Panc1 (cell line): ENCODE measurements at regions not wholly inside any gene's neighbourhood (a gene's known extent, or its start where the extent isn't known, plus 50 kb on each side); places are given as distances from the start of the nearest gene placed in this dataset.

Experiments
- ATAC-seq: fragments of 200-7000 bp; cut with Tn5 transposase; 2 replicates; pipeline ENCODE4 v1.9.1; 2020; ENCODE audit warnings: mild to moderate bottlenecking, moderate library complexity
- BruUV-seq: library from RNA; stranded (reverse); fragments of 400-500 nt; replicated peaks from 2 replicates; lab custom pipeline; 2021; lab: Mats Ljungman, UMichigan
- CTCF ChIA-PET: fragments of 300-600 bp; sonication (Branson Sonifier 250); formaldehyde crosslinking; loops from one replicate; lab custom pipeline; 2022; ENCODE audit warnings: antibody characterized with exemption; lab: Charles Lee
- POLR2A ChIA-PET: fragments of 300-600 bp; sonication (Branson Sonifier 250); formaldehyde crosslinking; loops from one replicate; lab custom pipeline; 2022; ENCODE audit warnings: antibody characterized with exemption; lab: Charles Lee
- DNase-seq: peaks from one replicate; pipeline ENCODE4 v3.0.0-alpha.2; 2010; ENCODE audit warnings: low read depth, low spot score
- H3K27ac ChIP-seq: 2 replicates; pipeline ENCODE4 v1.5.1; 2011; ENCODE audit warnings: mild to moderate bottlenecking, low read length, inconsistent platforms
- H3K27me3 ChIP-seq: fragments of 200-500 bp; sonication (Bioruptor generic); 2 replicates; pipeline ENCODE4 v1.6.0; 2014; ENCODE audit warnings: low read length, inconsistent platforms; ENCODE audit not compliant: control insufficient read depth, insufficient read depth
- H3K36me3 ChIP-seq: fragments of 200-500 bp; sonication (Bioruptor generic); 2 replicates; pipeline ENCODE4 v1.5.1; 2014; ENCODE audit warnings: inconsistent platforms, mild to moderate bottlenecking, low read length, moderate library complexity; ENCODE audit not compliant: control insufficient read depth, insufficient read depth
- H3K4me1 ChIP-seq: 2 replicates; pipeline ENCODE4 v1.5.1; 2011; ENCODE audit warnings: inconsistent platforms, mild to moderate bottlenecking, low read length, moderate library complexity; ENCODE audit not compliant: control insufficient read depth, insufficient read depth
- H3K4me3 ChIP-seq, 2 experiments: 2 replicates each; pipeline ENCODE4 v1.5.1; 2011 to 2012; ENCODE audit warnings: low read depth in 2 of 2, low read length in 2 of 2, mild to moderate bottlenecking in 2 of 2, inconsistent platforms in 1 of 2, moderate library complexity in 1 of 2
- H3K9me3 ChIP-seq: fragments of 200-500 bp; sonication (Bioruptor generic); 2 replicates; pipeline ENCODE4 v1.5.1; 2014; ENCODE audit warnings: low read depth, mild to moderate bottlenecking, inconsistent platforms, low read length, moderate library complexity; ENCODE audit not compliant: control insufficient read depth, insufficient read depth
- CTCF ChIP-seq: fragments of 450-650 bp; IDR thresholded peaks from 2 replicates; pipeline ENCODE4 v1.5.1; 2017; ENCODE audit warnings: mild to moderate bottlenecking
- POLR2AphosphoS5 ChIP-seq: IDR thresholded peaks from 2 replicates; pipeline ENCODE4 v1.6.1; 2012; ENCODE audit warnings: mild to moderate bottlenecking, low read depth, low read length, moderate library complexity
- REST ChIP-seq, 2 experiments: IDR thresholded peaks; 2 replicates each; pipeline ENCODE4 v1.6.1; 2011 to 2012; ENCODE audit warnings: low read depth in 2 of 2, control low read depth in 1 of 2, low read length in 1 of 2, mild to moderate bottlenecking in 1 of 2, moderate library complexity in 1 of 2; ENCODE audit not compliant: insufficient read depth in 1 of 2
- SIN3A ChIP-seq: IDR thresholded peaks from 2 replicates; pipeline ENCODE4 v1.6.1; 2012; ENCODE audit warnings: low read depth, mild to moderate bottlenecking, low read length, moderate library complexity, borderline replicate concordance; ENCODE audit not compliant: insufficient read depth
- TCF7L2 ChIP-seq: IDR thresholded peaks from 2 replicates; pipeline ENCODE4 v1.6.1; 2011; ENCODE audit warnings: mild to moderate bottlenecking, low read depth, low read length, inconsistent platforms
- in situ Hi-C: cut with HindIII; loops from 2 replicates; pipeline ENCODE4 v1.10.0; 2016; ENCODE audit warnings: low sequenced_read_pairs, low pct_unique_long_range_greater_than_20kb
- intact Hi-C: fragments of 100-400 bp; cut with micrococcal nuclease; formaldehyde crosslinking; loops from one replicate; pipeline ENCODE4 v1.10.0; 2022; ENCODE audit not compliant: unreplicated experiment

GRCh38 chr4:126553248-126553647 lies 1079.5 kb upstream of the INTU start:
- Histone ChIP-seq H3K4me3 (no peak overlapping the region), H3K27me3 (no peaks in the 10 kb centered on the region), H3K4me1 (no peaks in the 10 kb centered on the region), H3K36me3 (no peaks in the 10 kb centered on the region), H3K27ac (no peak overlapping the region), H3K9me3 (no peaks in the 10 kb centered on the region)
- POLR2A ChIA-PET = no interaction called here
- ATAC-seq (no peak), DNase-seq (no peak)
- no TSS peak for BruUV-seq
- intact Hi-C loops (no loop called here), in situ Hi-C loops (no loop called here)
- CTCF ChIA-PET = no interaction called here
- TF ChIP-seq POLR2AphosphoS5 = no peak
- no peak for TF ChIP-seq TCF7L2

GRCh38 chr4:126558596-126558995 lies 1074.2 kb upstream of the INTU start:
- TF ChIP-seq CTCF = no peak
- TF ChIP-seq REST (IDR thresholded peaks at IDR 0.05; ENCODE audit: insufficient read depth in 1 of 2, low read depth in 2 of 2, low read length in 1 of 2) = no peak
- TF ChIP-seq SIN3A = no peak
- no peak for TF ChIP-seq TCF7L2
- no peak for TF ChIP-seq POLR2AphosphoS5
- Histone ChIP-seq H3K9me3 (no peaks in the 10 kb centered on the region), H3K36me3 (no peaks in the 10 kb centered on the region), H3K4me1 (no peaks in the 10 kb centered on the region), H3K27ac (no peak overlapping the region), H3K4me3 (no peak overlapping the region), H3K27me3 (no peaks in the 10 kb centered on the region)
- intact Hi-C loops (no loop called here), in situ Hi-C loops (no loop called here)
- DNase-seq (no peak), ATAC-seq (no peak)
- POLR2A ChIA-PET = no interaction called here
- CTCF ChIA-PET = no interaction called here
- BruUV-seq = no TSS peak

- Histone ChIP-seq H3K27me3 (no peaks in the 10 kb centered on the region), H3K9me3 (no peaks in the 10 kb centered on the region), H3K4me3 (no peak overlapping the region), H3K4me1 (no peaks in the 10 kb centered on the region), H3K36me3 (no peaks in the 10 kb centered on the region), H3K27ac (no peak overlapping the region)
- in situ Hi-C loops (no loop called here), intact Hi-C loops (no loop called here)
- DNase-seq (no peak), ATAC-seq (no peak)
- no peak for TF ChIP-seq REST (IDR thresholded peaks at IDR 0.05; ENCODE audit: insufficient read depth in 1 of 2, low read depth in 2 of 2, low read length in 1 of 2)
- no peak for TF ChIP-seq CTCF
- no peak for TF ChIP-seq TCF7L2
- TF ChIP-seq SIN3A = no peak
- no peak for TF ChIP-seq POLR2AphosphoS5
- no TSS peak for BruUV-seq
- CTCF ChIA-PET = no interaction called here
- POLR2A ChIA-PET = no interaction called here
These were observed 1072.8 kb upstream of the INTU start for GRCh38 chr4:126559961-126560360.
